HCT116 (cell line): ENCODE measurements at regions not wholly inside any gene's neighbourhood (a gene's known extent, or its start where the extent isn't known, plus 50 kb on each side); places are given as distances from the start of the nearest gene placed in this dataset.

ENCODE experiments used
- ATAC-seq: fragments of 200-7000 bp; cut with Tn5 transposase; 2 replicates; pipeline ENCODE4 v1.9.1; 2020; ENCODE audit warnings: mild to moderate bottlenecking, moderate library complexity
- BruUV-seq: library from RNA; stranded (reverse); fragments of 400-500 nt; replicated peaks from 2 replicates; lab custom pipeline; 2021; lab: Mats Ljungman, UMichigan
- CTCF ChIA-PET: fragments of 300-600 bp; sonication (Branson Sonifier 250); formaldehyde crosslinking; loops from one replicate; lab custom pipeline; 2021; ENCODE audit warnings: antibody characterized with exemption; lab: Charles Lee
- POLR2A ChIA-PET: fragments of 300-600, 350-600 bp; sonication (Branson Sonifier 250); formaldehyde crosslinking; loops from one replicate; lab custom pipeline; 2021; ENCODE audit warnings: antibody characterized with exemption; lab: Charles Lee
- RAD21 ChIA-PET, 2 experiments: fragments of 300-600 bp; sonication (Branson Sonifier 250); formaldehyde crosslinking; loops; one replicate each; lab custom pipeline; 2023; ENCODE audit warnings: low total read pairs in 2 of 2; ENCODE audit not compliant: uncharacterized antibody in 2 of 2, unreplicated experiment in 2 of 2, low non-redundant PET in 1 of 2; lab: Charles Lee
- DNase-seq: peaks from one replicate; pipeline ENCODE4 v3.0.0-alpha.2; 2010; ENCODE audit warnings: low read depth, low spot score
- H2AFZ ChIP-seq: fragments of 200-600 bp; shearing (Covaris generic), sonication (generic); 2 replicates; pipeline ENCODE4 v1.6.1; 2017; ENCODE audit warnings: low read depth, mixed run types, mixed read lengths, antibody characterized with exemption, low read length; ENCODE audit not compliant: poor library complexity, severe bottlenecking
- H3K27ac ChIP-seq: 2 replicates; pipeline ENCODE4 v1.5.1; 2012; ENCODE audit warnings: low read depth, low read length
- H3K27me3 ChIP-seq: fragments of 200-600 bp; sonication (generic); 2 replicates; pipeline ENCODE4 v1.6.1; 2016; ENCODE audit warnings: mixed run types, low read length, mixed read lengths; ENCODE audit not compliant: insufficient read depth
- H3K36me3 ChIP-seq, 2 experiments: fragments of 200-500 bp in 1 of 2; fragments of 200-600 bp in 1 of 2; sonication (Bioruptor generic) in 1 of 2; sonication (generic) in 1 of 2; 2 replicates each; pipeline versions ENCODE4 v1.5.1 to v1.6.1; 2014 to 2016; ENCODE audit warnings: low read length in 2 of 2, inconsistent platforms in 1 of 2, mixed read lengths in 1 of 2, mixed run types in 1 of 2; ENCODE audit not compliant: insufficient read depth in 2 of 2, control insufficient read depth in 1 of 2
- H3K4me1 ChIP-seq, 2 experiments: fragments of 200-600 bp in 1 of 2; sonication (generic) in 1 of 2; 2 replicates each; pipeline versions ENCODE4 v1.5.1 to v1.6.1; 2012 to 2017; ENCODE audit warnings: low read length in 2 of 2, inconsistent platforms in 1 of 2, mild to moderate bottlenecking in 1 of 2, mixed read lengths in 1 of 2, mixed run types in 1 of 2, moderate library complexity in 1 of 2; ENCODE audit not compliant: insufficient read depth in 2 of 2, control insufficient read depth in 1 of 2
- H3K4me2 ChIP-seq: fragments of 200-600 bp; sonication (generic); 2 replicates; pipeline ENCODE4 v1.6.1; 2017; ENCODE audit warnings: mixed run types, low read length, mixed read lengths
- H3K4me3 ChIP-seq, 2 experiments: fragments of 200-600 bp in 1 of 2; sonication (generic) in 1 of 2; replicated peaks in 1 of 2; 2 replicates each; pipeline ENCODE4 v1.5.1; 2011 to 2016; ENCODE audit warnings: low read length in 2 of 2, control low read depth in 1 of 2, low read depth in 1 of 2, mild to moderate bottlenecking in 1 of 2, mixed read lengths in 1 of 2, mixed run types in 1 of 2
- H3K79me2 ChIP-seq: fragments of 200-600 bp; sonication (generic); 2 replicates; pipeline ENCODE4 v1.6.1; 2017; ENCODE audit warnings: mild to moderate bottlenecking, mixed run types, low read length, moderate library complexity, mixed read lengths; ENCODE audit not compliant: insufficient read depth
- H3K9ac ChIP-seq: fragments of 200-600 bp; sonication (generic); 2 replicates; pipeline ENCODE4 v1.6.1; 2016; ENCODE audit warnings: low read length, mixed read lengths
- H3K9me2 ChIP-seq: fragments of 200-600 bp; sonication (generic), shearing (Covaris generic); 2 replicates; pipeline ENCODE4 v1.6.1; 2017; ENCODE audit warnings: mixed run types, mild to moderate bottlenecking, moderate library complexity; ENCODE audit not compliant: insufficient read depth
- H3K9me3 ChIP-seq, 2 experiments: fragments of 200-500 bp in 1 of 2; fragments of 200-600 bp in 1 of 2; sonication (Bioruptor generic) in 1 of 2; sonication (generic) in 1 of 2; 2 replicates each; pipeline ENCODE4 v1.6.1; 2014 to 2017; ENCODE audit warnings: low read length in 2 of 2, mixed read lengths in 2 of 2, inconsistent platforms in 1 of 2, low read depth in 1 of 2, mild to moderate bottlenecking in 1 of 2, mixed run types in 1 of 2, moderate library complexity in 1 of 2; ENCODE audit not compliant: control insufficient read depth in 1 of 2, insufficient read depth in 1 of 2
- H4K20me1 ChIP-seq: fragments of 200-600 bp; sonication (generic), shearing (Covaris generic); 2 replicates; pipeline ENCODE4 v1.6.1; 2017; ENCODE audit warnings: mixed run types, mild to moderate bottlenecking, moderate library complexity; ENCODE audit not compliant: insufficient read depth
- CEBPB ChIP-seq: IDR thresholded peaks from 2 replicates; pipeline ENCODE4 v1.6.1; 2012; ENCODE audit warnings: low read depth
- EGR1 ChIP-seq: IDR thresholded peaks from 2 replicates; pipeline ENCODE4 v1.6.1; 2012; ENCODE audit warnings: low read depth
- EZH2phosphoT487 ChIP-seq: fragments of 200-600 bp; IDR thresholded peaks from 2 replicates; pipeline ENCODE4 v1.6.1; 2018; ENCODE audit warnings: antibody characterized with exemption, borderline replicate concordance
- JUND ChIP-seq: IDR thresholded peaks from 2 replicates; pipeline ENCODE4 v1.6.1; 2012
- MAX ChIP-seq: IDR thresholded peaks from 2 replicates; pipeline ENCODE4 v1.6.1; 2012
- POLR2AphosphoS5 ChIP-seq: IDR thresholded peaks from 2 replicates; pipeline ENCODE4 v1.6.1; 2011; ENCODE audit warnings: mild to moderate bottlenecking, low read depth, low read length, moderate library complexity
- SRF ChIP-seq: IDR thresholded peaks from 2 replicates; pipeline ENCODE4 v1.6.1; 2012; ENCODE audit warnings: low read depth
- TCF7L2 ChIP-seq: IDR thresholded peaks from 2 replicates; pipeline ENCODE4 v1.7.0; 2011; ENCODE audit warnings: borderline replicate concordance, inconsistent platforms; ENCODE audit not compliant: insufficient read depth, insufficient read length; ENCODE audit errors: extremely low read depth
- ZBTB33 ChIP-seq: IDR thresholded peaks from 2 replicates; pipeline ENCODE4 v1.6.1; 2011; ENCODE audit warnings: mild to moderate bottlenecking, low read length, moderate library complexity; ENCODE audit not compliant: insufficient replicate concordance; ENCODE audit errors: extremely low read depth
- intact Hi-C: fragments of 100-400 bp; cut with micrococcal nuclease; formaldehyde crosslinking; loops from 2 replicates; pipeline ENCODE4 v1.10.0; 2022

- Histone ChIP-seq H4K20me1 (no peaks in the 10 kb centered on the region), H3K4me1 (peaks cover 0 to 7% of the 10 kb centered on the region in 2 experiments; a peak in 1 of 4 replicates), H3K4me2 (no peak overlapping the region), H3K4me3 (no peak overlapping the region), H2AFZ (no peak overlapping the region), H3K36me3 (no peaks in the 10 kb centered on the region), H3K9ac (no peak overlapping the region)
- RAD21 ChIA-PET = no interaction called here
- no peak for ATAC-seq
- intact Hi-C loops = no loop called here
- TF ChIP-seq EZH2phosphoT487 = no peak
- no peak for TF ChIP-seq EGR1
- TF ChIP-seq TCF7L2 = no peak
- TF ChIP-seq ZBTB33 = no peak
- TF ChIP-seq POLR2AphosphoS5 = no peak
- TF ChIP-seq SRF = no peak
- no peak for TF ChIP-seq JUND
- no peak for TF ChIP-seq MAX
- no peak for TF ChIP-seq CEBPB
- TF ChIP-seq, all 23 proteins: peak for 0
- H3K27ac ChIP-seq = no peak overlapping the region
- H3K9me2 ChIP-seq = 0 out of 2 replicates have a peak, but pooled peaks cover 2% of the 10 kb centered on the region
- no peaks in the 10 kb centered on the region for H3K9me3 ChIP-seq
- no peaks in the 10 kb centered on the region for H3K79me2 ChIP-seq
- CTCF ChIA-PET = no interaction called here
- POLR2A ChIA-PET = no interaction called here
- BruUV-seq = no TSS peak
- H3K27me3 ChIP-seq = no peaks in the 10 kb centered on the region
- DNase-seq = no peak
Observed at GRCh38 chr7:79912213-79912633, 222.4 kb upstream of the GNAI1 start.
